Testis (tissue), 2 donors: ENCODE measurements at regions not wholly inside any gene's neighbourhood (a gene's known extent, or its start where the extent isn't known, plus 50 kb on each side); places are given as distances from the start of the nearest gene placed in this dataset.

Experiments
- POLR2A ChIP-seq: fragments of 450-650 bp; IDR thresholded peaks from one replicate; pipeline ENCODE4 v1.6.1; 2017; ENCODE audit warnings: antibody characterized with exemption, mild to moderate bottlenecking, moderate library complexity
- TF ChIP-seq, protein P1 (sequence below), 3 experiments: fragments of 450-650 bp in 2 of 3; fragments of 200-600 bp in 1 of 3; sonication (generic) in 1 of 3; IDR thresholded peaks; one replicate each; pipeline ENCODE4 v1.5.1; 2016 to 2019; ENCODE audit warnings: antibody characterized with exemption in 3 of 3, mild to moderate bottlenecking in 2 of 3, moderate library complexity in 1 of 3

DNA sequence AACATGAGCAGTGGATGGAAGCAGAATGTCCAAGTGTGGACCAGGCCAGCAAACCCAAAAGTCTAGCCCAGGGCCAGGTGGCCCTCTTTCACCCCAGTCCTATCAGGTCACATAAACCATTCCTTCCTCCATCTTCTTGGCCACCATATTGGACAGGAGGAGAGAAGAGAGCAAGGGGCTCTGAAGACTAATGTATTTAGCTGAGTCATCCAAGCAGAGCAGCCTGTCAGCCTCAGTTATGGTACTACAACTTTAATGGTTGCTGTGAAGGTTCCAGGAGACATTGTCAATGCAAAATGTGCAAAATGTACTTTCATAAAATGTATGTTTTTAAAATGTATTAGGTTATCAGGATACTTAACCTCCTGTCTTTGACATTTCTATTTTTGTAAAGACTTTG is 159.5 kb downstream of the GPAM start:
- TF ChIP-seq, protein P1, sequence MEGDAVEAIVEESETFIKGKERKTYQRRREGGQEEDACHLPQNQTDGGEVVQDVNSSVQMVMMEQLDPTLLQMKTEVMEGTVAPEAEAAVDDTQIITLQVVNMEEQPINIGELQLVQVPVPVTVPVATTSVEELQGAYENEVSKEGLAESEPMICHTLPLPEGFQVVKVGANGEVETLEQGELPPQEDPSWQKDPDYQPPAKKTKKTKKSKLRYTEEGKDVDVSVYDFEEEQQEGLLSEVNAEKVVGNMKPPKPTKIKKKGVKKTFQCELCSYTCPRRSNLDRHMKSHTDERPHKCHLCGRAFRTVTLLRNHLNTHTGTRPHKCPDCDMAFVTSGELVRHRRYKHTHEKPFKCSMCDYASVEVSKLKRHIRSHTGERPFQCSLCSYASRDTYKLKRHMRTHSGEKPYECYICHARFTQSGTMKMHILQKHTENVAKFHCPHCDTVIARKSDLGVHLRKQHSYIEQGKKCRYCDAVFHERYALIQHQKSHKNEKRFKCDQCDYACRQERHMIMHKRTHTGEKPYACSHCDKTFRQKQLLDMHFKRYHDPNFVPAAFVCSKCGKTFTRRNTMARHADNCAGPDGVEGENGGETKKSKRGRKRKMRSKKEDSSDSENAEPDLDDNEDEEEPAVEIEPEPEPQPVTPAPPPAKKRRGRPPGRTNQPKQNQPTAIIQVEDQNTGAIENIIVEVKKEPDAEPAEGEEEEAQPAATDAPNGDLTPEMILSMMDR (IDR thresholded peaks at IDR 0.05): no peak
- TF ChIP-seq POLR2A: no peak
